IMR-90 (cell line): ENCODE measurements at regions not wholly inside any gene's neighbourhood (a gene's known extent, or its start where the extent isn't known, plus 50 kb on each side); places are given as distances from the start of the nearest gene placed in this dataset.

Source experiments
- CEBPB ChIP-seq: IDR thresholded peaks from 2 replicates; pipeline ENCODE4 v1.6.1; 2012; ENCODE audit warnings: low read depth, low read length, improper control_type of control experiment
- CHD1 ChIP-seq: IDR thresholded peaks from 2 replicates; pipeline ENCODE4 v1.6.1; 2012; ENCODE audit warnings: low read depth, low read length, improper control_type of control experiment
- MAFK ChIP-seq: IDR thresholded peaks from 2 replicates; pipeline ENCODE4 v1.6.1; 2012; ENCODE audit warnings: low read depth, low read length, improper control_type of control experiment
- MAZ ChIP-seq: IDR thresholded peaks from 2 replicates; pipeline ENCODE4 v1.6.1; 2012; ENCODE audit warnings: low read depth, mild to moderate bottlenecking, low read length, improper control_type of control experiment, moderate library complexity, borderline replicate concordance
- POLR2A ChIP-seq: IDR thresholded peaks from 2 replicates; pipeline ENCODE4 v1.6.1; 2012; ENCODE audit warnings: mild to moderate bottlenecking, low read depth, low read length
- RAD21 ChIP-seq: IDR thresholded peaks from 2 replicates; pipeline ENCODE4 v1.6.1; 2012; ENCODE audit warnings: low read length, improper control_type of control experiment
- RFX5 ChIP-seq: IDR thresholded peaks from 2 replicates; pipeline ENCODE4 v1.8.0; 2012; ENCODE audit warnings: low read depth, mild to moderate bottlenecking, low read length, moderate library complexity
- SMC3 ChIP-seq: fragments of 150-350 bp; IDR thresholded peaks from 2 replicates; pipeline ENCODE4 v1.6.1; 2016; ENCODE audit warnings: low read depth, mild to moderate bottlenecking, antibody characterized with exemption, low read length, moderate library complexity
- TF ChIP-seq, protein P1 (sequence below): conservative IDR thresholded peaks from 2 replicates; pipeline ENCODE4 v1.5.1; 2012; ENCODE audit warnings: mild to moderate bottlenecking, low read depth, low read length, improper control_type of control experiment
- TF ChIP-seq, protein P2 (sequence below): fragments of 150-350 bp; IDR thresholded peaks from 2 replicates; pipeline ENCODE4 v1.6.1; 2016; ENCODE audit warnings: low read depth, mild to moderate bottlenecking, low read length, moderate library complexity, borderline replicate concordance

- TF ChIP-seq, protein P1, sequence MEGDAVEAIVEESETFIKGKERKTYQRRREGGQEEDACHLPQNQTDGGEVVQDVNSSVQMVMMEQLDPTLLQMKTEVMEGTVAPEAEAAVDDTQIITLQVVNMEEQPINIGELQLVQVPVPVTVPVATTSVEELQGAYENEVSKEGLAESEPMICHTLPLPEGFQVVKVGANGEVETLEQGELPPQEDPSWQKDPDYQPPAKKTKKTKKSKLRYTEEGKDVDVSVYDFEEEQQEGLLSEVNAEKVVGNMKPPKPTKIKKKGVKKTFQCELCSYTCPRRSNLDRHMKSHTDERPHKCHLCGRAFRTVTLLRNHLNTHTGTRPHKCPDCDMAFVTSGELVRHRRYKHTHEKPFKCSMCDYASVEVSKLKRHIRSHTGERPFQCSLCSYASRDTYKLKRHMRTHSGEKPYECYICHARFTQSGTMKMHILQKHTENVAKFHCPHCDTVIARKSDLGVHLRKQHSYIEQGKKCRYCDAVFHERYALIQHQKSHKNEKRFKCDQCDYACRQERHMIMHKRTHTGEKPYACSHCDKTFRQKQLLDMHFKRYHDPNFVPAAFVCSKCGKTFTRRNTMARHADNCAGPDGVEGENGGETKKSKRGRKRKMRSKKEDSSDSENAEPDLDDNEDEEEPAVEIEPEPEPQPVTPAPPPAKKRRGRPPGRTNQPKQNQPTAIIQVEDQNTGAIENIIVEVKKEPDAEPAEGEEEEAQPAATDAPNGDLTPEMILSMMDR: no peak
- no peak for TF ChIP-seq SMC3
- TF ChIP-seq MAFK: no peak
- TF ChIP-seq CHD1: no peak
- no peak for TF ChIP-seq CEBPB
- TF ChIP-seq POLR2A: no peak
- TF ChIP-seq, protein P2, sequence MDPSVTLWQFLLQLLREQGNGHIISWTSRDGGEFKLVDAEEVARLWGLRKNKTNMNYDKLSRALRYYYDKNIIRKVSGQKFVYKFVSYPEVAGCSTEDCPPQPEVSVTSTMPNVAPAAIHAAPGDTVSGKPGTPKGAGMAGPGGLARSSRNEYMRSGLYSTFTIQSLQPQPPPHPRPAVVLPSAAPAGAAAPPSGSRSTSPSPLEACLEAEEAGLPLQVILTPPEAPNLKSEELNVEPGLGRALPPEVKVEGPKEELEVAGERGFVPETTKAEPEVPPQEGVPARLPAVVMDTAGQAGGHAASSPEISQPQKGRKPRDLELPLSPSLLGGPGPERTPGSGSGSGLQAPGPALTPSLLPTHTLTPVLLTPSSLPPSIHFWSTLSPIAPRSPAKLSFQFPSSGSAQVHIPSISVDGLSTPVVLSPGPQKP: no peak
- TF ChIP-seq RAD21: no peak
- no peak for TF ChIP-seq MAZ
- TF ChIP-seq RFX5: no peak
Observed at GRCh38 chr4:36547383-36547782, 266.0 kb downstream of the DTHD1 start.
